ENCODE measurements at regions not wholly inside any gene's neighbourhood (a gene's known extent, or its start where the extent isn't known, plus 50 kb on each side); places are given as distances from the start of the nearest gene placed in this dataset.
"Not testable (repeated sequence)": the region's sequence is repeated elsewhere in the genome, so short reads cannot be mapped to it uniquely, and the experiment has no call there.

DNA sequence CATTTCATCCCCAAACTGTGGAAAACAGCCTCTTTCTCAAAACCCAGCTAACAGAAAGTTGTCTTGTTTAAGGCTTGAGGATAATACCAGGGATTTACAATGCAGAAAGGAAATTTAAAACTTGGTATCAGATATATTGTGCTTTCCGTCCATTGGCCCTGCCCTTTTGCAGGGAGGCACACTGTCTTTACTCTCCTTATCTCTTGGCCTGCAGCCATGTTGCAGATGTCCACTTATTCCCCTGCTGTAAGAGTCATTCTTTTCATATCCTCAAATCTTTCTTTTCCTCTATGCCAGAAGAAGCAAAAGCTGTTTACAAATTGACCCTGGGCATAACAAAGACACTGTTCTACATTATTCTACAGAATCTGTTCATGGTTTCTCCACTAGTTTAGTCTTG is 75.6 kb upstream of the DYNLT3 start:
- in situ Hi-C loops (cut with HindIII; ENCODE audit: extremely low pct_ligation_motif_present, low pct_unique_long_range_greater_than_20kb) = no loop called here
- Histone ChIP-seq H3K4me1 (ENCODE audit: insufficient read depth, low read length) (no peaks in the 10 kb centered on the region), H2AFZ (ENCODE audit: low read length) (no peak overlapping the region), H3K4me3 (replicated peaks in 1 of 3; ENCODE audit: insufficient read depth in 1 of 3, low read depth in 2 of 3, low read length in 3 of 3) (no peak overlapping the region), H3K9me3 (ENCODE audit: low read length) (no peaks in the 10 kb centered on the region), H4K20me1 (ENCODE audit: insufficient read depth, low read length) (no peaks in the 10 kb centered on the region), H3K27me3 (ENCODE audit: control insufficient read depth in 1 of 2, insufficient read depth in 2 of 2, low read length in 2 of 2) (no peaks in the 10 kb centered on the region), H3K9ac (ENCODE audit: insufficient read depth, low read depth, low read length) (no peak overlapping the region), H3K27ac (ENCODE audit: extremely low read length, insufficient read depth, low read length) (no peak overlapping the region), H3K79me2 (ENCODE audit: insufficient read depth, low read length) (no peaks in the 10 kb centered on the region), H3K36me3 (replicated peaks in 1 of 2; ENCODE audit: control insufficient read depth in 1 of 2, insufficient read depth in 2 of 2, low read length in 2 of 2) (no peaks in the 10 kb centered on the region), H3K4me2 (ENCODE audit: low read depth, low read length) (no peak overlapping the region)
- no peak for ATAC-seq
- ChIA-PET CTCF (ENCODE audit: low intra/inter-chr PET ratio, low total read pairs) (no interaction called here), POLR2A (no interaction called here)
- intact Hi-C loops (cut with micrococcal nuclease; ENCODE audit: unreplicated experiment) = loop anchor here (10.0 kb wide), 1 partner anchor 178 kb away; no protein-coding TSS in a partner anchor
- no peak for FAIRE-seq
- no peak for TF ChIP-seq SRY (CRISPR knock-in tag; IDR thresholded peaks at IDR 0.05)
- TF ChIP-seq CREB1 (IDR thresholded peaks at IDR 0.05) = no peak
- no peak for TF ChIP-seq CREB1 (CRISPR knock-in tag; IDR thresholded peaks at IDR 0.05)
- TF ChIP-seq ZNF234 (CRISPR knock-in tag; conservative IDR thresholded peaks at IDR 0.05) = no peak
- no peak for TF ChIP-seq GATAD1 (CRISPR knock-in tag; IDR thresholded peaks at IDR 0.05)
- TF ChIP-seq RFX1 (IDR thresholded peaks at IDR 0.05) = no peak
- no peak for TF ChIP-seq CBX5 (CRISPR knock-in tag; IDR thresholded peaks at IDR 0.05; ENCODE audit: borderline replicate concordance)
- TF ChIP-seq, protein P1, sequence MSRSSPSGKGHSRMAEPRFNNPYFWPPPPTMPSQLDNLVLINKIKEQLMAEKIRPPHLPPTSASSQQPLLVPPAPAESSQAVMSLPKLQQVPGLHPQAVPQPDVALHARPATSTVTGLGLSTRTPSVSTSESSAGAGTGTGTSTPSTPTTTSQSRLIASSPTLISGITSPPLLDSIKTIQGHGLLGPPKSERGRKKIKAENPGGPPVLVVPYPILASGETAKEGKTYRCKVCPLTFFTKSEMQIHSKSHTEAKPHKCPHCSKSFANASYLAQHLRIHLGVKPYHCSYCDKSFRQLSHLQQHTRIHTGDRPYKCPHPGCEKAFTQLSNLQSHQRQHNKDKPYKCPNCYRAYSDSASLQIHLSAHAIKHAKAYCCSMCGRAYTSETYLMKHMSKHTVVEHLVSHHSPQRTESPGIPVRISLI (CRISPR knock-in tag; IDR thresholded peaks at IDR 0.05; ENCODE audit: borderline replicate concordance) = no peak
- TF ChIP-seq NR2F6 (IDR thresholded peaks at IDR 0.05) = no peak
- TF ChIP-seq NR2F6 (CRISPR knock-in tag; IDR thresholded peaks at IDR 0.05) = no peak
- no peak for TF ChIP-seq CEBPG (CRISPR knock-in tag; IDR thresholded peaks at IDR 0.05)
- TF ChIP-seq POLR2AphosphoS5 (IDR thresholded peaks at IDR 0.05; ENCODE audit: low read depth, low read length) = no peak
- TF ChIP-seq SMARCC2 (IDR thresholded peaks at IDR 0.05) = no peak
- TF ChIP-seq MAFF (IDR thresholded peaks at IDR 0.05; ENCODE audit: low read depth, low read length) = no peak
- TF ChIP-seq, protein P2, sequence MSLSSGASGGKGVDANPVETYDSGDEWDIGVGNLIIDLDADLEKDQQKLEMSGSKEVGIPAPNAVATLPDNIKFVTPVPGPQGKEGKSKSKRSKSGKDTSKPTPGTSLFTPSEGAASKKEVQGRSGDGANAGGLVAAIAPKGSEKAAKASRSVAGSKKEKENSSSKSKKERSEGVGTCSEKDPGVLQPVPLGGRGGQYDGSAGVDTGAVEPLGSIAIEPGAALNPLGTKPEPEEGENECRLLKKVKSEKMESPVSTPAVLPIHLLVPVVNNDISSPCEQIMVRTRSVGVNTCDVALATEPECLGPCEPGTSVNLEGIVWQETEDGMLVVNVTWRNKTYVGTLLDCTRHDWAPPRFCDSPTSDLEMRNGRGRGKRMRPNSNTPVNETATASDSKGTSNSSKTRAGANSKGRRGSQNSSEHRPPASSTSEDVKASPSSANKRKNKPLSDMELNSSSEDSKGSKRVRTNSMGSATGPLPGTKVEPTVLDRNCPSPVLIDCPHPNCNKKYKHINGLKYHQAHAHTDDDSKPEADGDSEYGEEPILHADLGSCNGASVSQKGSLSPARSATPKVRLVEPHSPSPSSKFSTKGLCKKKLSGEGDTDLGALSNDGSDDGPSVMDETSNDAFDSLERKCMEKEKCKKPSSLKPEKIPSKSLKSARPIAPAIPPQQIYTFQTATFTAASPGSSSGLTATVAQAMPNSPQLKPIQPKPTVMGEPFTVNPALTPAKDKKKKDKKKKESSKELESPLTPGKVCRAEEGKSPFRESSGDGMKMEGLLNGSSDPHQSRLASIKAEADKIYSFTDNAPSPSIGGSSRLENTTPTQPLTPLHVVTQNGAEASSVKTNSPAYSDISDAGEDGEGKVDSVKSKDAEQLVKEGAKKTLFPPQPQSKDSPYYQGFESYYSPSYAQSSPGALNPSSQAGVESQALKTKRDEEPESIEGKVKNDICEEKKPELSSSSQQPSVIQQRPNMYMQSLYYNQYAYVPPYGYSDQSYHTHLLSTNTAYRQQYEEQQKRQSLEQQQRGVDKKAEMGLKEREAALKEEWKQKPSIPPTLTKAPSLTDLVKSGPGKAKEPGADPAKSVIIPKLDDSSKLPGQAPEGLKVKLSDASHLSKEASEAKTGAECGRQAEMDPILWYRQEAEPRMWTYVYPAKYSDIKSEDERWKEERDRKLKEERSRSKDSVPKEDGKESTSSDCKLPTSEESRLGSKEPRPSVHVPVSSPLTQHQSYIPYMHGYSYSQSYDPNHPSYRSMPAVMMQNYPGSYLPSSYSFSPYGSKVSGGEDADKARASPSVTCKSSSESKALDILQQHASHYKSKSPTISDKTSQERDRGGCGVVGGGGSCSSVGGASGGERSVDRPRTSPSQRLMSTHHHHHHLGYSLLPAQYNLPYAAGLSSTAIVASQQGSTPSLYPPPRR (CRISPR knock-in tag; IDR thresholded peaks at IDR 0.05; ENCODE audit: borderline replicate concordance) = no peak
- TF ChIP-seq ZNF652 (CRISPR knock-in tag; IDR thresholded peaks at IDR 0.05; ENCODE audit: borderline replicate concordance, low read depth) = no peak
- no peak for DNase-seq (ENCODE audit: low spot score)
- WGBS (ENCODE audit: low lambda C conversion rate) = 14% methylated on average over 1 of the region's 1 CpG
- no TSS peak for BruUV-seq (replicated peaks)

DNA sequence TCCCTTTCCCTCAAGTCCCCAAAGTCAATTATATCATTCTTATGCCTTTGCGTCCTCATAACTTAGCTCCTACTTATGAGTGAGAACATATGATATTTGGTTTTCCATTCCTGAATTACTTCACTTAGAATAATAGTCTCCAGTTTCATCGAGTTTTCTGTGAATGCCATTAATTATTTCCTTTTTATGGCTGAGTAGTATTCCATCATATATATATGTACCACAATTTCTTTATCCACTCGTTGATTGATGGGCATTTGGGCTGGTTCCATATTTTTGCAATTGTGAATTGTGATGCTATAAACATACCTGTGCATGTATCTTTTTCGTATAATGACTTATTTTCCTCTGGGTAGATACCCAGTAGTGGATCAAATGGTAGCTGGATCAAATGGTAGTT is 78.4 kb upstream of the DYNLT3 start:
- in situ Hi-C loops (cut with HindIII; ENCODE audit: extremely low pct_ligation_motif_present, low pct_unique_long_range_greater_than_20kb) = loop anchor here (5.0 kb wide), 1 partner anchor 242 kb away; no protein-coding TSS in a partner anchor
- H3K4me2 ChIP-seq (ENCODE audit: low read depth, low read length); H2AFZ ChIP-seq (ENCODE audit: low read length); H3K4me3 ChIP-seq (replicated peaks in 1 of 3; ENCODE audit: insufficient read depth in 1 of 3, low read depth in 2 of 3, low read length in 3 of 3); H3K79me2 ChIP-seq (ENCODE audit: insufficient read depth, low read length); H3K27me3 ChIP-seq (ENCODE audit: control insufficient read depth in 1 of 2, insufficient read depth in 2 of 2, low read length in 2 of 2); H3K9ac ChIP-seq (ENCODE audit: insufficient read depth, low read depth, low read length); H4K20me1 ChIP-seq (ENCODE audit: insufficient read depth, low read length); H3K27ac ChIP-seq (ENCODE audit: extremely low read length, insufficient read depth, low read length); BruUV-seq (replicated peaks); H3K9me3 ChIP-seq (ENCODE audit: low read length); POLR2A ChIA-PET; DNase-seq (ENCODE audit: low spot score); H3K36me3 ChIP-seq (replicated peaks in 1 of 2; ENCODE audit: control insufficient read depth in 1 of 2, insufficient read depth in 2 of 2, low read length in 2 of 2); FAIRE-seq; ATAC-seq; H3K4me1 ChIP-seq (ENCODE audit: insufficient read depth, low read length): not testable (repeated sequence)
- CTCF ChIA-PET (ENCODE audit: low intra/inter-chr PET ratio, low total read pairs) = interaction anchor here (3.2 kb wide), 1 partner anchor 241 kb away, joined by 32 read pairs; no protein-coding TSS in a partner anchor
- 22% methylated on average over 4 of the region's 4 CpGs for WGBS (ENCODE audit: low lambda C conversion rate)
- intact Hi-C loops (cut with micrococcal nuclease; ENCODE audit: unreplicated experiment) = loop anchor here (1.0 to 10.0 kb wide), 3 partner anchors 181 to 249 kb away; no protein-coding TSS in a partner anchor

Data from HepG2 (cell line).